A673 (cell line): ENCODE measurements at regions not wholly inside any gene's neighbourhood (a gene's known extent, or its start where the extent isn't known, plus 50 kb on each side); places are given as distances from the start of the nearest gene placed in this dataset.

Experiments
- EZH2 ChIP-seq: fragments of 200-600 bp; sonication (generic); IDR thresholded peaks from 2 replicates; pipeline ENCODE4 v1.6.1; 2017; ENCODE audit warnings: borderline replicate concordance, low read depth, mild to moderate bottlenecking, mixed read lengths, antibody characterized with exemption, low read length; ENCODE audit not compliant: poor library complexity, severe bottlenecking
- TF ChIP-seq, protein P1 (sequence below): fragments of 300-800, 200-600 bp; sonication (generic); conservative IDR thresholded peaks from 2 replicates; pipeline ENCODE4 v1.5.1; 2017; ENCODE audit warnings: low read depth, mild to moderate bottlenecking, antibody characterized with exemption, low read length, moderate library complexity, mixed read lengths

DNA sequence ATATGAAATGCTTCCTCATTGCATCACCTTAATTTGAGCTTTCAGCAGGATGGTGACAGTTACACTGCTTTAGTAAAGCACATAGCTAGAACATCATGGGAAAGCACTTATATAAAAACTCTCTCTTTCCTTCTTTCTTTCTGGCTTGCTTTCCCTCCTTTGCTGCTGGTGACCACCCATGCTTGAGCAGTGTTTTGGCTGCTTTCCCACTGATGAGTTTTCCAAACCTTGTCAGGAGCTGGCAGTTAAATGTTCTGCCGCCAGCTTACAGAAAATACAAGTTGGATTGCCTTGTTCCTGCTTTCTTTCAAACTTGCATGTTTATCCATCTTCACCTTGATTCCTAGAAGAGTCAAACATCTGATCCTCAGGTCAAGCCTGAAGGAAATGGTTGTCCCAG, 323.9 kb downstream of the FOXA2 start:
- TF ChIP-seq, protein P1, sequence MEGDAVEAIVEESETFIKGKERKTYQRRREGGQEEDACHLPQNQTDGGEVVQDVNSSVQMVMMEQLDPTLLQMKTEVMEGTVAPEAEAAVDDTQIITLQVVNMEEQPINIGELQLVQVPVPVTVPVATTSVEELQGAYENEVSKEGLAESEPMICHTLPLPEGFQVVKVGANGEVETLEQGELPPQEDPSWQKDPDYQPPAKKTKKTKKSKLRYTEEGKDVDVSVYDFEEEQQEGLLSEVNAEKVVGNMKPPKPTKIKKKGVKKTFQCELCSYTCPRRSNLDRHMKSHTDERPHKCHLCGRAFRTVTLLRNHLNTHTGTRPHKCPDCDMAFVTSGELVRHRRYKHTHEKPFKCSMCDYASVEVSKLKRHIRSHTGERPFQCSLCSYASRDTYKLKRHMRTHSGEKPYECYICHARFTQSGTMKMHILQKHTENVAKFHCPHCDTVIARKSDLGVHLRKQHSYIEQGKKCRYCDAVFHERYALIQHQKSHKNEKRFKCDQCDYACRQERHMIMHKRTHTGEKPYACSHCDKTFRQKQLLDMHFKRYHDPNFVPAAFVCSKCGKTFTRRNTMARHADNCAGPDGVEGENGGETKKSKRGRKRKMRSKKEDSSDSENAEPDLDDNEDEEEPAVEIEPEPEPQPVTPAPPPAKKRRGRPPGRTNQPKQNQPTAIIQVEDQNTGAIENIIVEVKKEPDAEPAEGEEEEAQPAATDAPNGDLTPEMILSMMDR: no peak
- TF ChIP-seq EZH2: no peak
